Activated CD4-positive, alpha-beta T cell treated with anti-CD3 and anti-CD28 coated beads, Interleukin-2, amount 10 ng/mL, durations not matched to agents 7 days and 5 days (primary cell): ENCODE measurements at regions not wholly inside any gene's neighbourhood (a gene's known extent, or its start where the extent isn't known, plus 50 kb on each side); places are given as distances from the start of the nearest gene placed in this dataset.

Experiments
- CTCF ChIA-PET: fragments of 350-600 bp; sonication (Branson Sonifier 250); formaldehyde crosslinking; loops from one replicate; lab custom pipeline; 2021; ENCODE audit warnings: antibody characterized with exemption; lab: Charles Lee
- POLR2A ChIA-PET: fragments of 350-600 bp; sonication (Branson Sonifier 250); formaldehyde crosslinking; loops from one replicate; lab custom pipeline; 2021; ENCODE audit warnings: antibody characterized with exemption; lab: Charles Lee
- DNase-seq: peaks from one replicate; pipeline ENCODE4 v3.0.0-alpha.2; 2020
- H3K27ac Mint-ChIP-seq: one replicate; pipeline ENCODE4 v1.8.0; 2021; ENCODE audit warnings: mild to moderate bottlenecking, moderate library complexity, mixed read lengths
- H3K27me3 Mint-ChIP-seq: one replicate; pipeline ENCODE4 v1.8.0; 2021; ENCODE audit warnings: mixed read lengths
- H3K36me3 Mint-ChIP-seq: one replicate; pipeline ENCODE4 v1.8.0; 2021; ENCODE audit warnings: low read depth, mixed read lengths
- H3K4me1 Mint-ChIP-seq: one replicate; pipeline ENCODE4 v1.8.0; 2021; ENCODE audit warnings: mixed read lengths
- H3K4me3 Mint-ChIP-seq: one replicate; pipeline ENCODE4 v1.8.0; 2021; ENCODE audit warnings: mild to moderate bottlenecking, moderate library complexity, mixed read lengths
- H3K9me3 Mint-ChIP-seq: one replicate; pipeline ENCODE4 v1.8.0; 2021; ENCODE audit warnings: mixed read lengths

DNA sequence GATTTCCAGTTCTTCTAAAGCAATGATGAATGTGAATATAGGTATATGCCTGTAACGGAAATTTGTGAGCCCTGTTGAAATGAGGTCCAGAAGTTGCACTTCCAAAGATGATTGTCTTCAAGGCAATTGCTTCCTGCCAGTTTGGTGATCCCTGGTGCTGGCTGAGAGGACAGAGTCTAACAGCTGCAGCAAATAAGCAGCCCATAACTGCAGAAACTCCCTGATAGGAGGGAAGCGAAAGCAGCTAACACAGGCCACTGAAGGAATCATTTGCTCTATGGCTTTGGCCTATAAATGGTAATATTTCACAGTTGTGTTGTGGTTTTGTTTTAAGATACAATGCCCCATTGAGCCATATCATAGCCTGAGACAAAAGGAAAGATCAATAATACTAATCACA lies 451.5 kb upstream of the MIR17HG start:
- H3K4me1 Mint-ChIP-seq: no peaks in the 10 kb centered on the region
- no peak for DNase-seq
- no peak overlapping the region for H3K27ac Mint-ChIP-seq
- POLR2A ChIA-PET: no interaction called here
- no peak overlapping the region for H3K4me3 Mint-ChIP-seq
- no peaks in the 10 kb centered on the region for H3K36me3 Mint-ChIP-seq
- CTCF ChIA-PET: no interaction called here
- H3K9me3 Mint-ChIP-seq: no peaks in the 10 kb centered on the region
- H3K27me3 Mint-ChIP-seq: no peaks in the 10 kb centered on the region

DNA sequence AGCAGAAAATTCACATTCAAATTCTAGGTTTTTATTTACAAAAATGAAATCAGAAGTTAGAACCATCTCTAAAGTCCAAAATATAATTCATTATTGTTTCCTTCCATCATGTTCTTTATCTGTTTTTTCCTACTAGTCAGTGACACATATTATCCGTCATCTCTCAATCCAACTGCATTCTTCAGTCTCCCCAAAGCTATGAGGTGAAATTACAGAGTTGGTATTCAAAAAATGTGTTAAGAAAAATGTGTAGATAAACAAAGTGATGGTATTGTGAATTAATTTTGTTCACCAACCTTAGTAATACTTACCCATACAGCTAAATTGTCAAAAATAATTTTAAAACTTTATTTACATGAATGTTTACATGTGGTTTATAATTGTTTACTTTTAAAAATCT lies 448.7 kb upstream of the MIR17HG start:
- H3K27ac Mint-ChIP-seq: no peak overlapping the region
- ChIA-PET CTCF (no interaction called here), POLR2A (no interaction called here)
- no peaks in the 10 kb centered on the region for H3K9me3 Mint-ChIP-seq
- H3K36me3 Mint-ChIP-seq: no peaks in the 10 kb centered on the region
- no peaks in the 10 kb centered on the region for H3K4me1 Mint-ChIP-seq
- H3K27me3 Mint-ChIP-seq: no peaks in the 10 kb centered on the region
- H3K4me3 Mint-ChIP-seq: no peak overlapping the region
- no peak for DNase-seq

DNA sequence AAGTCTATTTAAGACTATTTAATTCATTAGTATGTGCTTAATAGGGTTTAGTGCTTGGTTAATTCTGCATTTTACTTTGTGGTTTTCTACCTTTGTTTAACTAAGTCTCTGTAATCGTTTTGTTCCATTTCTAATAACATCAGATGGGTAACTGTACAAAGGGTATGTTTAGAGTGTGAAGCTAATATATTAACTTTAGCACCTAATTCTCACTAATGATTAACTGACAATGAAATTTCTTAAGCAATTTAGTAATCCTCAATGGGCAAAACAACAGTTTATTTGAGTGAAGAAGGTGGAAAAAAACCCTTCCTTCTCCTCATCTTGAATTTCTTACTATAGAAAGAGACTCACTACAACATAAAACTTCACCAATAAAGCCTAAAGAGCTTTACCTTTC lies 448.1 kb upstream of the MIR17HG start:
- no peaks in the 10 kb centered on the region for H3K4me1 Mint-ChIP-seq
- no peaks in the 10 kb centered on the region for H3K9me3 Mint-ChIP-seq
- H3K36me3 Mint-ChIP-seq: no peaks in the 10 kb centered on the region
- H3K4me3 Mint-ChIP-seq: no peak overlapping the region
- ChIA-PET POLR2A (no interaction called here), CTCF (no interaction called here)
- H3K27ac Mint-ChIP-seq: no peak overlapping the region
- no peak for DNase-seq
- no peaks in the 10 kb centered on the region for H3K27me3 Mint-ChIP-seq

DNA sequence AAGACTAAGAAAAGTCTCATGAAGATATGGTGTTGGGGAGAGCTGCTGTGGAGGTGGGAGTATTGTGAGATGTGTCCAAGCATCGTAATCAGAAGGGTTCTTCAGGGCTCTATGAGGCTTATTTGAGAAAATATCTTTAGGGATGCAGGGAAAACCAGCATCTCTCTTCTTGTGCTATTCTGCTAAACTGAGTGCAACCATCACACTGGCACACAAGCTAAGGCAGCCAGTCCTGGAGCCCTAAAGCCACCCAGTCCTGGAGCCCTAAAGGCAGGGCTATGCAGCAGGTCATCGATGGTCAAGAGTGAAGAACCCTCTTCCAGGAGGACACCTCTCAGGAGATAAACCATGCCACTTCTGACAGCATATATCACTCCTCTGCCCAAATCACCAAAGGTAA lies 445.2 kb upstream of the MIR17HG start:
- ChIA-PET CTCF (no interaction called here), POLR2A (no interaction called here)
- Mint-ChIP-seq H3K4me3 (no peak overlapping the region), H3K27ac (no peak overlapping the region), H3K9me3 (peaks cover 2% of the 10 kb centered on the region), H3K36me3 (no peaks in the 10 kb centered on the region), H3K4me1 (no peaks in the 10 kb centered on the region), H3K27me3 (no peaks in the 10 kb centered on the region)
- DNase-seq: no peak

DNA sequence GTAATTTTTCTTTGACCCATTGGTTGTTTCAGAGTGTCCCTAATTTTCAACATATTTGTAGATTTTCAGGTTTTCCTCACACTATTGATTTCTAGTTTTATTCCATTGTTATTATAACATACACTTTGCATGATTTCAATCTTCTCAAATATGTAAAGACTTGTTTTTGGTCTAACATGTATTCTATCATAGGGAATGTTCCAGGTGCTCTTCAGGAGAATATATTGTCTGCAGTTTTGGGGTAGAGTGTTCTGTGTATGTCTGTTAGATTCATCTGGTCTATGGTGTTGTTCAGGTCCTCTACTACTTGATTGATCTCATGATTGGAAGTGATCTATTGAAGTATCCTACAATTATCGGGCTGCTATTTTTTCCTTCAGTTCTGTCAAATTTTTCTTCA lies 440.9 kb upstream of the MIR17HG start:
- Mint-ChIP-seq H3K9me3 (peaks cover 2% of the 10 kb centered on the region), H3K4me3 (no peak overlapping the region), H3K36me3 (no peaks in the 10 kb centered on the region), H3K27ac (no peak overlapping the region), H3K4me1 (no peaks in the 10 kb centered on the region), H3K27me3 (no peaks in the 10 kb centered on the region)
- ChIA-PET POLR2A (no interaction called here), CTCF (no interaction called here)
- no peak for DNase-seq

DNA sequence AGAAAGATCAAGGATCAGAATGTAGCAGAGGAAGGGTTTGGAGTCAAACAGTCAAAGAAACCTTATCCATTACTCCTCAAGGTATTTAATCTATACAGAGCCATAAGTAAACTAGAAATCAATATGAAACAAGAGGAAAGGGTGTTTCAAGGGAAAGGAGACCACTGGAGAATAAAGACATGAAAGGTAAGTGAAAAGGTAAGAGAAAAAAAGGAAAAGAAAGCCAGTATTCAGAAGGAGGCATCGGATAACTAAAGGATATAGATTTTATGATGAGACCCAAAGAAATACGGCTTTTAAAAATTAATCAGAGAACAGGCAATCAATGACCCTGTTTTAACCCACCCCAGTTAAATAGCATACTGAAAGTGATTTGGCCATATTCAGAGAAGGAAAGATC lies 438.7 kb upstream of the MIR17HG start:
- H3K4me1 Mint-ChIP-seq: no peaks in the 10 kb centered on the region
- H3K36me3 Mint-ChIP-seq: no peaks in the 10 kb centered on the region
- DNase-seq: no peak
- no peaks in the 10 kb centered on the region for H3K27me3 Mint-ChIP-seq
- ChIA-PET CTCF (no interaction called here), POLR2A (no interaction called here)
- H3K4me3 Mint-ChIP-seq: no peak overlapping the region
- no peak overlapping the region for H3K27ac Mint-ChIP-seq
- H3K9me3 Mint-ChIP-seq: peaks cover 2% of the 10 kb centered on the region

DNA sequence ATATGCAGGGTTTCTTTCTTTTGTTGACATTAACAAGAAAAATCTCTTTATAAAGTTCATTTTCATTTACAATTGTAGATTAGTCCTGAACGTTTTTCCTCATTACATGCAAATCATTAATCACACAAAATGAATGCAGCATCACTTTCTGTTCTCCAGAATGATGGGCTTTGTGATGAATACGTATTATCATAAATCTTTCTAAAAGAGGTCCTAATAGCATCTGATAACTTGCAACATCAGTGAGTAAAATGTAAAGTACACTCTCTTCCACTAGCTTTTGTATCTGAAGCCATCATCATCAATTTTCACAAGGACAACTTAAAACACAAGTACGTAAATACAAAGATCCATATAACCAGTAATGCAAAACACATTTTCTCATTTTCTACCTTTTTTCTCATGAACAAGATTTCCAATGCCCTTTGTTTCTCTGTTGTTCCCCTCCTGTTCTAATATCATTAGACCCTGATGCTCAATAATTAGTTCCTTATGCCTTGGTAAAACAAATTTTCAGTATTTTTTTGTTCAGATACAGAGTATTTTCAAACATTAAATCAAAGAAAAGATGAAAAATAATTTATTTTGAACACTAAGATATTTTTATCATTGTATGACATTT lies 437.4 kb upstream of the MIR17HG start:
- no peak overlapping the region for H3K27ac Mint-ChIP-seq
- POLR2A ChIA-PET: no interaction called here
- H3K4me1 Mint-ChIP-seq: no peaks in the 10 kb centered on the region
- no peaks in the 10 kb centered on the region for H3K27me3 Mint-ChIP-seq
- peaks cover 2% of the 10 kb centered on the region for H3K9me3 Mint-ChIP-seq
- no peak overlapping the region for H3K4me3 Mint-ChIP-seq
- H3K36me3 Mint-ChIP-seq: no peaks in the 10 kb centered on the region
- no peak for DNase-seq
- CTCF ChIA-PET: no interaction called here

DNA sequence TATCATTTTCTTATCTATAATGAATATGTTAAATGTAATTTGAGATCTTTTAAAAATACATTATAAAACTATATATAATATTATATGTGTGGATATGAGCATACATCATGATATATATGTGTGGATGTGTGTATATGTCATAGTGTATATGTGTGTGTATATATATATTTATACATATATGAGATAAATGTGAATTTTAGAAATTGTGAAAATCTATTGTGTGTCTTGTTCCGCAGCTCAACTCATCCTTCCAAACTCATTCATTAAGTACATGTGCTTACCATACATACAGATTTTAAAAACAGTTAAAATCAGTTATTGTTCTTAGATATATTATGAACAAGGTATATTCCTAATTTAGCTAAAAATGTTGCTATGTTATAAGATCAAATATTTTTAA lies 435.2 kb upstream of the MIR17HG start:
- ChIA-PET CTCF (no interaction called here), POLR2A (no interaction called here)
- H3K9me3 Mint-ChIP-seq: no peaks in the 10 kb centered on the region
- H3K27ac Mint-ChIP-seq: no peak overlapping the region
- DNase-seq: no peak
- H3K27me3 Mint-ChIP-seq: no peaks in the 10 kb centered on the region
- no peaks in the 10 kb centered on the region for H3K36me3 Mint-ChIP-seq
- H3K4me1 Mint-ChIP-seq: no peaks in the 10 kb centered on the region
- no peak overlapping the region for H3K4me3 Mint-ChIP-seq

DNA sequence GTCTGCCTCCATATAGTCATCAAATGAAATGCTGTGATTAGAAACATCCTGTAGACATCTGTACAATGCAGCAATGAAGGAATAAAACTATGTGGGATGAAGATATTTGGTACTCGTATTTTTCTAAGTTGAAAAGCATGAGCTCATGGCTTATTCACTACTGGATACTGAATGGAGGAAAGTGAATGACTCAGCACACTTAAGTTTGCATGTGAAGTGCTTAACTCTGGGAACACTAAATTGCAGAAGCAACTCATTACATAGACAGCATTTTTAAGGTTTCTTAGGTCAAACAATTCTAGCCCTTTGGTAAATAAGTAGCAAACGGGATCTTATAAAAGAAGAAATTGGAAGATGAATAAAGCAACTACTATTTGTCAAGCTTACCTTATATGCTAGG lies 429.0 kb upstream of the MIR17HG start:
- ChIA-PET POLR2A (no interaction called here), CTCF (no interaction called here)
- Mint-ChIP-seq H3K9me3 (no peaks in the 10 kb centered on the region), H3K27ac (no peak overlapping the region), H3K4me1 (no peaks in the 10 kb centered on the region), H3K36me3 (no peaks in the 10 kb centered on the region), H3K4me3 (no peak overlapping the region), H3K27me3 (no peaks in the 10 kb centered on the region)
- DNase-seq: no peak

DNA sequence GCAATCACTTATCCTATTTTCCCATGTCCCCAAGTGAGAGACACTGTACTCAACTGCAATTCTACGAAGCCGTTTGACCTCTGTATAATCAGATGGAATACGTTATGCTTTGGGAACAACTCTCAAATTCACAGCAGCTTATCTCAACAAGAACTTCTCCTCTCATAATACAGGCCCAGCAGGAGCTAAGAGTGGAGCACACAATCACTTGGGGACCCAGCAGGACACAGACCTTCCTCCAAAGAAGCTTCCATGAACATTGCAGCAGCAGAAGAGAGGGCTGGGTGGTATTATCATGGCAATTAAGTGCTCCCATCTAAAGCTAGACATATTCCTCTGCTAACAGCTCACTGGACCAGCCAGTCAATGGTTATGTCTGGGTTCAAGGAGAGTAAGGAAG lies 428.3 kb upstream of the MIR17HG start:
- no peaks in the 10 kb centered on the region for H3K4me1 Mint-ChIP-seq
- ChIA-PET POLR2A (no interaction called here), CTCF (no interaction called here)
- H3K36me3 Mint-ChIP-seq: no peaks in the 10 kb centered on the region
- DNase-seq: no peak
- no peaks in the 10 kb centered on the region for H3K27me3 Mint-ChIP-seq
- H3K9me3 Mint-ChIP-seq: no peaks in the 10 kb centered on the region
- no peak overlapping the region for H3K27ac Mint-ChIP-seq
- no peak overlapping the region for H3K4me3 Mint-ChIP-seq

DNA sequence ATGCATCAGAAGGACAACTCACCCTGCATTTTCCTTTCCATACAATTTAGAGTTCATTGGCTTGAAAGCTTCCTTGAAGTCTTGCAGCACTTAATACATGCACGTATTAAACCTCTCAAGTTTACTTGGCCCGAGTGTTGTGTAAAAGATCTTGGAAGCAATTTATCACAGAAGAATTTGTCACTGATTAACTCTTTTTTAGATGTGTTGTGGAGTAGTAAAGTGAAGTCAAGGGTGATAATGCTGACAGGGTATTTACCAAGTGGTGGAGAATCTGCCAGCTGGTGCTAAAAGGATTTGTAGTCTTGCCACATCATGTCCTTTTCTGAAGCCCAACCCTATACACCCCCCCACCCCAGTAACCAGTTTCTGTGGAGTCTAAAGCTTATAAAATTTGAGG lies 421.0 kb upstream of the MIR17HG start:
- POLR2A ChIA-PET: no interaction called here
- CTCF ChIA-PET: interaction anchor here (0.6 kb wide), 1 partner anchor 9 kb away, joined by 3 read pairs; no protein-coding TSS in a partner anchor
- Mint-ChIP-seq H3K4me1 (no peaks in the 10 kb centered on the region), H3K9me3 (no peaks in the 10 kb centered on the region), H3K27me3 (no peaks in the 10 kb centered on the region), H3K4me3 (no peak overlapping the region), H3K27ac (no peak overlapping the region), H3K36me3 (no peaks in the 10 kb centered on the region)
- no peak for DNase-seq

DNA sequence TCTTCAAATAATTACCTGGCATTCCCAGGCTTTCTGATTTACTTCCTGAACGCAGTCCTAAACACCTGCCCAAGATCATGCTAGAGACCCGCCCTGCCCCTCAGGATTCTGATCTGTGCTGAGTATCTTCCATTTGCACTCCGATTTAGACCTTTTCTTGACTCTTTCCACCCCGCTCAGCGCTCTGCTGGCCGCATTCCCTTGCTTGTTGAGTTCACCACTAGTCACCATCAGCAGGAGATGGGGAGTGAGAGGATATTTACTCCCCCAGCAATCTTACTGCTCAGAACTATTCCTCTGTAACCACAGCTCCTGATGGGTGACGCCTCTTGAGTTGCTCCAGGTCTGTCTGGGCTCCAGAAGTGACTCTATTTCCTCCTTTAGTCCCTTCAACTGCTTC lies 419.4 kb upstream of the MIR17HG start:
- CTCF ChIA-PET: no interaction called here
- Mint-ChIP-seq H3K4me1 (no peaks in the 10 kb centered on the region), H3K27ac (no peak overlapping the region), H3K9me3 (no peaks in the 10 kb centered on the region), H3K4me3 (no peak overlapping the region), H3K27me3 (no peaks in the 10 kb centered on the region), H3K36me3 (no peaks in the 10 kb centered on the region)
- POLR2A ChIA-PET: no interaction called here
- no peak for DNase-seq

DNA sequence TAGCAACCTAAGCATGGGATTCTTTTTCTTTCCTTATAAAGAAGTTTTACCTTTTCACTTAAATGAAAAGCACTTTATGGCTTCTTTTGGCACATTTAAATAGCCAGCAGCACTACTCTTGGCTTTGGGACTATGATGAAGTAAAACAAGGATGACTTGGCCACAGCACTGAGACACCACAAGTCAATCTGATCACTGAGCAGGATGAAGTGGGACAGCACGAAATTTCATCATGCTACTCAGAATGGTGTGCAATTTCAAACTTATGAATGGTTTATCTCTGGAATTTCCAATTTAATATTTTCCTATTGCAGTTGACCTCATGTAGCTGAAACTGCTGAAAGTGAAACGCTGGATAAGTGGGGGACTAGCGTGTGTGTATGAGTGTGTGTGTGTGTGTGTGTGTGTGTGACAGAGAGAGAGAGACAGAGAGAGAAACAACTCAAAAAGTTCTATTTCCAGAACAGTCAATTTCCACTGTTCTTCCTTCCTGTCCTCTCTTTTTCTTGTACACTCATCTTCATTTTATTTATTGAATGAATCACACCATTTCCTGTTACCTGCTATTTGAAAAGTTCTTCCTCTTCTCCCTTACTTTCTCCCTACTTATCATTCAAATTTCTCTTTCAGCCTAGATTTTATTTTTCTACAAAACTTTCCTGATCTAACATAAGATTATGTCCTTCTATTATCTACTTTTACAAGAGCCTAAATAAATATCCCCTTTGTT lies 414.2 kb upstream of the MIR17HG start:
- Mint-ChIP-seq H3K4me3 (no peak overlapping the region), H3K9me3 (no peaks in the 10 kb centered on the region), H3K4me1 (no peaks in the 10 kb centered on the region), H3K27me3 (no peaks in the 10 kb centered on the region), H3K36me3 (no peaks in the 10 kb centered on the region), H3K27ac (no peak overlapping the region)
- POLR2A ChIA-PET: no interaction called here
- DNase-seq: no peak
- CTCF ChIA-PET: no interaction called here

DNA sequence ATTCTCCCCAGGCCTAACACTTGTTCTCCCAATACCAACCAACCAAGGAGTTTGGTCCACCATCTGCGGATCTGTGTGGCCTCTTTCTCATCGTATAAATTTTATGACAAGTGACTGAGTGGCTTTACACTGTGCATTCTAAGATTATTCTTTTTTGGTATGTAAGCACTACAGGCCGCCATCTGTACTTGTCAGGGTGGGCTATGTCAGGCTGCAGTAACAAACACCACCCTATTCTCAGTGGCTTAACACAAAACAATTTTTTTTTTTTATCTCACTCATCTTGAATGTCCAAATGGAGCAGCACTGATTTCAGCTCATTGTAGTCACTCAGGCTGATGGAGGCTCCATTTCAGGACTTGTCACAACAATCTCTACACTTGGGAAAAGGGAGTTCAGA lies 412.7 kb upstream of the MIR17HG start:
- Mint-ChIP-seq H3K4me3 (no peak overlapping the region), H3K4me1 (no peaks in the 10 kb centered on the region), H3K36me3 (no peaks in the 10 kb centered on the region), H3K27ac (no peak overlapping the region), H3K9me3 (no peaks in the 10 kb centered on the region), H3K27me3 (no peaks in the 10 kb centered on the region)
- no peak for DNase-seq
- ChIA-PET CTCF (no interaction called here), POLR2A (no interaction called here)
